RWPE2 (cell line): ENCODE measurements at regions not wholly inside any gene's neighbourhood (a gene's known extent, or its start where the extent isn't known, plus 50 kb on each side); places are given as distances from the start of the nearest gene placed in this dataset.
"Not testable (repeated sequence)": the region's sequence is repeated elsewhere in the genome, so short reads cannot be mapped to it uniquely, and the experiment has no call there.

Experiments used
- ATAC-seq: fragments of 200-7000 bp; cut with Tn5 transposase; 3 replicates; pipeline ENCODE4 v1.9.1; 2021; ENCODE audit warnings: low read depth
- DNase-seq: peaks from one replicate; pipeline ENCODE4 v3.0.0-alpha.2; 2020; ENCODE audit warnings: low spot score
- H3K27ac ChIP-seq: fragments of 450-650 bp; 2 replicates; pipeline ENCODE4 v1.5.1; 2017; ENCODE audit warnings: mild to moderate bottlenecking; ENCODE audit not compliant: poor library complexity, severe bottlenecking
- H3K27me3 ChIP-seq: fragments of 250-450 bp; sonication (Bioruptor Pico); 2 replicates; pipeline ENCODE4 v1.5.1; 2021; ENCODE audit warnings: mild to moderate bottlenecking, moderate library complexity; ENCODE audit not compliant: insufficient read depth, poor library complexity, severe bottlenecking
- H3K36me3 ChIP-seq: fragments of 250-450 bp; sonication (Bioruptor Pico); 2 replicates; pipeline ENCODE4 v1.5.1; 2020; ENCODE audit warnings: low read depth, mild to moderate bottlenecking, moderate library complexity
- H3K4me1 ChIP-seq: fragments of 250-450 bp; sonication (Bioruptor Pico); 2 replicates; pipeline ENCODE4 v1.5.1; 2021; ENCODE audit warnings: mild to moderate bottlenecking, moderate library complexity; ENCODE audit not compliant: insufficient read depth, poor library complexity, severe bottlenecking
- H3K4me3 ChIP-seq: fragments of 250-450 bp; sonication (Bioruptor Pico); 2 replicates; pipeline ENCODE4 v1.5.1; 2021; ENCODE audit warnings: mild to moderate bottlenecking, moderate library complexity; ENCODE audit not compliant: severe bottlenecking
- H3K9me3 ChIP-seq: fragments of 250-450 bp; sonication (Bioruptor Pico); 2 replicates; pipeline ENCODE4 v1.5.1; 2021; ENCODE audit warnings: mild to moderate bottlenecking, moderate library complexity; ENCODE audit not compliant: severe bottlenecking
- TF ChIP-seq, protein P1 (sequence below): fragments of 450-650 bp; IDR thresholded peaks from one replicate; pipeline ENCODE4 v1.5.1; 2017; ENCODE audit warnings: mild to moderate bottlenecking, moderate library complexity; ENCODE audit not compliant: poor library complexity, severe bottlenecking

DNA sequence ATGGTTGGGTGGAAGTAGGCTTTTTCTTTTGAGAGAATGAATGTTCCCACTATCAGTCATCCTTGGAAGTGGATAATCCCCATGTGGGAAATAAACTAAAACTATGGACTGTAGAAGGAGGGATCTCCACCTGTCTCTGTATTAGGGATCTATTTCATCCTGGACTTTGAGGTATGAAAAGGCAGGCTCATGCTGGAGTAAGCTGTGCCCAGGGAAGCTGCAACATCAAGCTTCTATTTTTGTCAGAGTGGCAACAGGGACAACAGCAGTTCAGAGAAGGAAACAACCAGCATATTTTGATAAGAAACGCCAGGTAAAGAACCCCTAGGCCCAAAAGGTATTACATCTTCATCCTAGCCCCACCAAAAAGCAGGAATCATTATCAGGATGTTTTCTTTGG, 122.0 kb downstream of the MDH1 start:
- no peaks in the 10 kb centered on the region for H3K36me3 ChIP-seq
- H3K27ac ChIP-seq, result no peak overlapping the region
- no peaks in the 10 kb centered on the region for H3K27me3 ChIP-seq
- TF ChIP-seq, protein P1, sequence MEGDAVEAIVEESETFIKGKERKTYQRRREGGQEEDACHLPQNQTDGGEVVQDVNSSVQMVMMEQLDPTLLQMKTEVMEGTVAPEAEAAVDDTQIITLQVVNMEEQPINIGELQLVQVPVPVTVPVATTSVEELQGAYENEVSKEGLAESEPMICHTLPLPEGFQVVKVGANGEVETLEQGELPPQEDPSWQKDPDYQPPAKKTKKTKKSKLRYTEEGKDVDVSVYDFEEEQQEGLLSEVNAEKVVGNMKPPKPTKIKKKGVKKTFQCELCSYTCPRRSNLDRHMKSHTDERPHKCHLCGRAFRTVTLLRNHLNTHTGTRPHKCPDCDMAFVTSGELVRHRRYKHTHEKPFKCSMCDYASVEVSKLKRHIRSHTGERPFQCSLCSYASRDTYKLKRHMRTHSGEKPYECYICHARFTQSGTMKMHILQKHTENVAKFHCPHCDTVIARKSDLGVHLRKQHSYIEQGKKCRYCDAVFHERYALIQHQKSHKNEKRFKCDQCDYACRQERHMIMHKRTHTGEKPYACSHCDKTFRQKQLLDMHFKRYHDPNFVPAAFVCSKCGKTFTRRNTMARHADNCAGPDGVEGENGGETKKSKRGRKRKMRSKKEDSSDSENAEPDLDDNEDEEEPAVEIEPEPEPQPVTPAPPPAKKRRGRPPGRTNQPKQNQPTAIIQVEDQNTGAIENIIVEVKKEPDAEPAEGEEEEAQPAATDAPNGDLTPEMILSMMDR, result no peak
- H3K4me3 ChIP-seq, result no peak overlapping the region
- no peaks in the 10 kb centered on the region for H3K4me1 ChIP-seq
- DNase-seq, result no peak
- H3K9me3 ChIP-seq, result no peaks in the 10 kb centered on the region
- no peak for ATAC-seq

DNA sequence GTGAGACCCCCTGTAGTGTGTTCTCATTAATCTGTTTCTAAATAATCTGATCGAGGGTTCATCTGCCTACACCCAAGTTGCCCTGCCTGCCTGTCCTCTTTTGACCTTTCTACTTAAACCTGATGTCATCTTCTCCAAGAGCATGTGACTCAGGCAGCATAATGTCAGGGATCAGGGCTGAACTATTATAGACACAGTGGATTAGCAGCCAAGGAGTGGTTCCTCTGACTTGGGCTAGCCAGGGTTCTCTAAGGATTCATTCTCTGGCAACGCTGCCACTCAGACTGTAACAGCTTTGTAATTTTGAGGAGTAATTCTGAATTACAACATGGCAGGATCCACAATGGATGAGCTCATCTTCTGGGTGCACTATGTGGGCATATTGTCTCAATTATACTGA, 124.0 kb downstream of the MDH1 start:
- no peak overlapping the region for H3K4me3 ChIP-seq
- H3K9me3 ChIP-seq, result no peaks in the 10 kb centered on the region
- ATAC-seq, result no peak
- H3K4me1 ChIP-seq, result no peaks in the 10 kb centered on the region
- TF ChIP-seq, protein P1, result no peak
- H3K36me3 ChIP-seq, result no peaks in the 10 kb centered on the region
- H3K27ac ChIP-seq, result no peak overlapping the region
- H3K27me3 ChIP-seq, result no peaks in the 10 kb centered on the region
- DNase-seq, result no peak

DNA sequence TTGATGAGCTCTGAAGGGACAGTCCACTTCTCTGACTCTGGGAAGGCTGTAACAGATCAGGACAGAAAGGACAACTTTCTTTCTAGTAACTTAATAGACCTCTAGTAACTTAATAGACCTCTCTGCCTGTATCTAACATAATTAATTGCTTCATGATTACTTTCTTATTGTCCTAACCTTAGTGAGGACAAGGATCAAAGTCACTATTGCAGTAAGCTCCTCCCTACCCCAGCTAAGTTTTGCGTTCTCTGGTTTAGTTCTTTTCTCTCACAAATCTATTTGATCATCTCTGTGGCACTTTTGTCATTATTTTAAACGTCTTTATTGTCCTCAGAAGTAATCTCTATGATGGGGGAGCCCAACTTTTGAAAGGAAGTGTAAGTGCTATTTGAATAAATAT, 125.5 kb upstream of the UGP2 start:
- ATAC-seq, result no peak
- no peak overlapping the region for H3K4me3 ChIP-seq
- no peaks in the 10 kb centered on the region for H3K27me3 ChIP-seq
- no peaks in the 10 kb centered on the region for H3K36me3 ChIP-seq
- no peaks in the 10 kb centered on the region for H3K9me3 ChIP-seq
- no peak overlapping the region for H3K27ac ChIP-seq
- TF ChIP-seq, protein P1, result no peak
- H3K4me1 ChIP-seq, result no peaks in the 10 kb centered on the region
- DNase-seq, result no peak

DNA sequence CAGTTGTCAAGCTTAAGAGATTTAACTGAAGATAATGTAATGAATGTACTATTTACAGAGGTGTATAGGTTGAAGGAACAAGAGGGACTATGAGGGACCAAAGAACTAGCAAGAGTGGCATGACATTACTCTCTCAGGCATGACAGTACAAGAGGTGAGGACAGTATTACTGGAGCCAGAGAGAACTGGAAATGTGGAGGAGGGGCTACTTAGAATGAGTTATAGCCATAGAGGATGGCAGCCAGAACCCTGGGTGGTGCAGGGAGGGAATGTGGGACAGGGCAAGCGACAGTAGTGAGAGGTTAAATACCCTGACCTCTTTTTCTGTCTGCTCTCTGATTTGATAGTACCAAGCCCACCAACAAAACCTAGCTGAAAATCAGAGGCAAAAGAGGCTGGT, 122.6 kb upstream of the UGP2 start:
- Histone ChIP-seq H3K36me3 (no peaks in the 10 kb centered on the region), H3K9me3 (no peaks in the 10 kb centered on the region), H3K27me3 (no peaks in the 10 kb centered on the region), H3K27ac (no peak overlapping the region), H3K4me3 (no peak overlapping the region), H3K4me1 (no peaks in the 10 kb centered on the region)
- no peak for DNase-seq
- TF ChIP-seq, protein P1, result no peak
- no peak for ATAC-seq

DNA sequence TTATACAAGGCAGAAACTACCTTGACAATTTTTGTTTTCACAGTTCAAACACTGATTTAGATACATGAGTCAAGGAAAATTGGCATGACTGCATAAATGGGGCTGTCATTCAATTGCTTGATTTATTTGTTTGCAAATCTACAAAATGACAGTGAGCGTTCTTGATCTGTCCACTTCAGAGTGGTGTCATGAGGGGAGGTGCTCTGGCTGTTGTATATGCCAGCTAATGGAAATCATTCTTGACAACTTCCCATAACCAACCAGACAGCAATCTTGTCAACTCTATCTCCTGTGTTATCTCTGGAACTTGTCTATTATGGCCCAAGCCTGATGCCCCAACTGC, 120.6 kb upstream of the UGP2 start:
- Histone ChIP-seq H3K9me3 (no peaks in the 10 kb centered on the region), H3K4me3 (no peak overlapping the region), H3K27ac (no peak overlapping the region), H3K36me3 (no peaks in the 10 kb centered on the region), H3K27me3 (no peaks in the 10 kb centered on the region), H3K4me1 (no peaks in the 10 kb centered on the region)
- ATAC-seq (no peak), DNase-seq (no peak)
- TF ChIP-seq, protein P1, result no peak

DNA sequence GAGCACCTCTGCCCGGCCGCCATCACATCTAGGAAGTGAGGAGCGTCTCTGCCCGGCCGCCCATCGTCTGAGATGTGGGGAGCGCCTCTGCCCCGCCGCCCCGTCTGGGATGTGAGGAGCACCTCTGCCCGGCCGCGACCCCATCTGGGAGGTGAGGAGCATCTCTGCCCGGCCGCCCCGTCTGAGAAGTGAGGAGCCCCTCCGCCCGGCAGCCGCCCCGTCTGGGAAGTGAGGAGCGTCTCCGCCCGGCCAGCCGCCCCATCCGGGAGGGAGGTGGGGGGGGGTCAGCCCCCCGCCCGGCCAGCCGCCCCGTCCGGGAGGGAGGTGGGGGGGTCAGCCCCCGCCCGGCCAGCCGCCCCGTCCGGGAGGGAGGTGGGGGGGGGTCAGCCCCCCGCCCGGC, 119.4 kb upstream of the UGP2 start:
- not testable (repeated sequence) for ATAC-seq, H3K36me3 ChIP-seq, H3K4me1 ChIP-seq, H3K27ac ChIP-seq, H3K4me3 ChIP-seq, H3K27me3 ChIP-seq, DNase-seq, H3K9me3 ChIP-seq
